Stimulated activated naive CD8-positive, alpha-beta T cell treated with anti-CD3 and anti-CD28 coated beads, Interleukin-15, amount 100 ng/mL, for 72 hours (primary cell): ENCODE measurements at regions not wholly inside any gene's neighbourhood (a gene's known extent, or its start where the extent isn't known, plus 50 kb on each side); places are given as distances from the start of the nearest gene placed in this dataset.
"Not testable (repeated sequence)": the region's sequence is repeated elsewhere in the genome, so short reads cannot be mapped to it uniquely, and the experiment has no call there.

ENCODE experiments used
- ATAC-seq: fragments of 150-1000 bp; cut with Tn5 transposase; 2 replicates; pipeline ENCODE4 v1.10.0; 2021; ENCODE audit warnings: mild to moderate bottlenecking, moderate library complexity
- DNase-seq, 2 donors: peaks; one replicate each; pipeline ENCODE4 v3.0.0; 2021 to 2022
- H3K27ac Mint-ChIP-seq, 2 donors: one replicate each; pipeline ENCODE4 v1.8.0; 2022; ENCODE audit warnings: mild to moderate bottlenecking in 2 of 2, mixed read lengths in 2 of 2, moderate library complexity in 2 of 2
- H3K27me3 Mint-ChIP-seq: one replicate; pipeline ENCODE4 v1.8.0; 2022; ENCODE audit warnings: mixed read lengths
- H3K4me1 Mint-ChIP-seq: one replicate; pipeline ENCODE4 v1.8.0; 2022; ENCODE audit warnings: mild to moderate bottlenecking, mixed read lengths
- H3K4me3 Mint-ChIP-seq, 2 donors: one replicate each; pipeline ENCODE4 v1.8.0; 2022; ENCODE audit warnings: mild to moderate bottlenecking in 2 of 2, mixed read lengths in 2 of 2, moderate library complexity in 1 of 2
- H3K9me3 Mint-ChIP-seq, 2 donors: one replicate each; pipeline ENCODE4 v1.8.0; 2022; ENCODE audit warnings: mixed read lengths in 2 of 2

DNA sequence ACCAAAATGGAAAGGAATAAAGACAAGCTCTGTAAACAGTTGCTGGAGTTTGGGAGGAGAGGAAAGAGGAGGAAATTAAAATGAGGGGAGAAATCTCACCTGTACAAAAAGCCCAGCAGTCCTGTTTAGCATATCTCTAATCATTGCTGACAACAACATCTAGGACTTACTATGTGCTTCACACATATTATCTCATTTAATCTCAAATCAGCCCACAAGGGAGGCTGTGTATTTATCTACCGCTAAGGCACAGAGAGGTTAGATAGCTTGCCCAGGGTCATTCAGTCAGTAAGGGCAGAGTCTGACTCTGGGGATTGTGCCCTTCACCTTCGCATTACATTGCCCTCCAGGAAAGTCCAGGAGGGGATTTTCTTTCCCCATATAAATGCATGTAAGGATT, 233.3 kb downstream of the DLEU7 start:
- Mint-ChIP-seq H3K27me3 (peaks cover 33% of the 10 kb centered on the region), H3K4me1 (peaks cover 18% of the 10 kb centered on the region), H3K27ac (no peak overlapping the region), H3K9me3 (no peaks in the 10 kb centered on the region), H3K4me3 (no peak overlapping the region)
- ATAC-seq (no peak), DNase-seq (no peak)

DNA sequence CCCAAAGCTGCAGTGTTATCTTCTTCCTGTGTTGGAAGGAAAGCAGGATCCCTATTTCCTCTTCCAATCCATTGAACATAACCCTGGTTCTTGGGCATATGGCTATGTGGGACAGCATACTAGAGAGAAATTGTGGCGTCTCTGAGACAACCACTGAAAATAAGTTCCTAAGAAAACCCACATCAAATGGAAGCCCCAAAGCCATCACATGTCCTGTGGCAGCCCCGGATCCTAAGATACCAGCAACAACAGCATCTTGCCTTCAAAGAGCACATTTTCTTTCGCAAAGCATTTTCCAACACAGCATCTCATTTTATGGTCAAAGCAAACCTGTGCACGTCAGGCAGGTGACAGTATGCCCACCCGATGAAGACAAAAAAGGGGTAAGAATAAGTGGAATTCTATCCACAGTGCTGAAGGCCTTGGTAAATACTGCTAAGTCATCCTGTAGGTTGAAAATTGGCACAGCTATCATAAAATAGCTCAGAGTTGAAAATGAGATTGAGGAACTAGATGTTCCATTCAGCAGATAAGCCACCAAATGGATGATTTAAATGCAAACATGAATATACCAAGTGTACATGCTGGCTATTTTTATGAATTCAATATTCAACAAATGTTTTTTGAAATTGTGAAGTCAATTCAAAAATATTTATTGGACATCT, 232.2 kb downstream of the DLEU7 start:
- Mint-ChIP-seq H3K4me1 (peaks cover 18% of the 10 kb centered on the region), H3K27ac (no peak overlapping the region), H3K27me3 (peaks cover 33% of the 10 kb centered on the region), H3K9me3 (no peaks in the 10 kb centered on the region), H3K4me3 (no peak overlapping the region)
- DNase-seq (no peak), ATAC-seq (peak; percentile 43)

DNA sequence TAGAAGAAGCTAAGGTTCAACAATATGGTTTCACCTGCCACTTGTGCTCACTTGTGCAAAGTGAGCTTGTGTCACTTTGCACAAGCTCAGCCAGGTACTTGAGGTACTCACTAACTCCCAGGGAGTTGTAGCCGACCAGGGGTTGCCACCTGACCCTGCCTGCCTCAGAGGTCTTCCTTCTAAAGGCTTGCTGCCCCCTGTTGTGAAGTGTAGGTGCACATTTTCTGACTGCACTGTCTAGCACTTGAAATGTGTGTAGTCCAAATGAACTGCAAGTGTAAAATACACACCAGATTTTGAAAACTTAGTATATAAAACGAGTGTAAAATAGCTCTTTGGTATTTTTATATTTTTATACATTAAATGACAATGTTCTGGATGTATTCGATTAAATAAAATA, 230.8 kb downstream of the DLEU7 start:
- peaks cover 33% of the 10 kb centered on the region for H3K27me3 Mint-ChIP-seq
- no peak overlapping the region for H3K27ac Mint-ChIP-seq
- DNase-seq (no peak), ATAC-seq (no peak)
- H3K4me1 Mint-ChIP-seq, result peaks cover 25% of the 10 kb centered on the region
- no peak overlapping the region for H3K4me3 Mint-ChIP-seq
- H3K9me3 Mint-ChIP-seq, result no peaks in the 10 kb centered on the region

DNA sequence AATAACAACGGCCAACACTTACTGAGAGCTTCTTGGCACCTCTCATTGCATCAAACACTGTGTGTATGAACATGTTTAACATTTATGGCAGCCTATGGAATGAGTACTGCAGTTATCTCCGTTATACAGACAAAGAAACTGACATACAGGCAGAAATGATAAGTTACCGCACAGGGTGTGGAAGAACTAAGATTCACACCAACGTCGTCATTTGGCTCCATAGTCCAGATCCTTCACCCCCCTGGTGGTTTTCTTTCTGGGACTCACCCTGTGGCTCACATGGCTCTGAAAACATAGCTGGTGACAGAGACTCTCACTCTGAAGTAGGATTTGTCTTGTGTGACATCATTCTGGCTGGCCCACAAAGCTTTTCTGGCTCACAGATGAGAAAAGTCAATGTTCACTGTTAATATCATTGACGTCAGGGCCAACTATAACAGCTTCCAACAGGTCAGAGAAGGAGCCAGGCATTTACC, 230.1 kb downstream of the DLEU7 start:
- DNase-seq (no peak), ATAC-seq (no peak)
- Mint-ChIP-seq H3K4me1 (peaks cover 25% of the 10 kb centered on the region), H3K9me3 (no peaks in the 10 kb centered on the region), H3K27me3 (peaks cover 29% of the 10 kb centered on the region), H3K27ac (no peak overlapping the region), H3K4me3 (no peak overlapping the region)

DNA sequence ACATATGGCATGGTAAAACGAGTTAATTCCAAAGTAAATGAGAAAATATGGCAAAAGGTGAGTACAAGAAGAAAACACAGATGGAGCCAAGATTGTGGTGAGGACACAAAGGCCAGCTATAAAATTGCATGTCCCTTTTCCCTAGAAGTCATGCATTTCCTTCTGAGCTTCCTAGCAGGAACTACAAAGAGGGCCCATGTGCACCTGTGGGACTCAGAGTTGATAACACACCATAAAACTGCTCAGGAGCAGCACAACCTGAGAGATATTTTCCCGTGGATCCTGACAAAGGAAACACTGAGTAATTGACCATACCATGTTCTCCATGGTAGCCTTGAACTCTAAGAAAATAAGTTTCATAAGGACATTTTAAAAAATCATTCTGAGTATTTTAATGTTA, 228.3 kb downstream of the DLEU7 start:
- Mint-ChIP-seq H3K27me3 (peaks cover 11% of the 10 kb centered on the region), H3K27ac (no peak overlapping the region), H3K9me3 (no peaks in the 10 kb centered on the region), H3K4me3 (no peak overlapping the region), H3K4me1 (peaks cover 25% of the 10 kb centered on the region)
- ATAC-seq (no peak), DNase-seq (no peak)

DNA sequence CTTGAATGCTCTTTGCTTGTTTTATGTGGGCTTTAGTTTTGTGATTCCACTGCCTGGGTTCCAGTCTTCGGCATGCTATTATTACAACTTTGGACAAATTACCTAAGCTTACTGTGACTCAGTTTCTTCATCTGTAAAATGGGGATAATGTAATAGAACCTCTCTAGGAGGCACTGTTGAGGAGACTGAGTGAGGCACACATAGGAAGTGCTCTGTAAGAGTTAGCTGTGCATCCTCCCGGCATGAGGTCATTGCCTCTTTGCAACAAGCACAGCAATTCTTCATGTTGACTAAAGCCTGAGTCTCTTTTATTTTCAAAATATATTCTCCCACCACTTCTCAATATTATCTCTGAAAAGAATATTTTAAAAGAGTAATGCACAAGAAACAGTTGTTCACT, 227.4 kb downstream of the DLEU7 start:
- Mint-ChIP-seq H3K4me3 (no peak overlapping the region), H3K9me3 (no peaks in the 10 kb centered on the region), H3K27ac (no peak overlapping the region), H3K27me3 (peaks cover 9% of the 10 kb centered on the region), H3K4me1 (peaks cover 21% of the 10 kb centered on the region)
- DNase-seq (no peak), ATAC-seq (no peak)

DNA sequence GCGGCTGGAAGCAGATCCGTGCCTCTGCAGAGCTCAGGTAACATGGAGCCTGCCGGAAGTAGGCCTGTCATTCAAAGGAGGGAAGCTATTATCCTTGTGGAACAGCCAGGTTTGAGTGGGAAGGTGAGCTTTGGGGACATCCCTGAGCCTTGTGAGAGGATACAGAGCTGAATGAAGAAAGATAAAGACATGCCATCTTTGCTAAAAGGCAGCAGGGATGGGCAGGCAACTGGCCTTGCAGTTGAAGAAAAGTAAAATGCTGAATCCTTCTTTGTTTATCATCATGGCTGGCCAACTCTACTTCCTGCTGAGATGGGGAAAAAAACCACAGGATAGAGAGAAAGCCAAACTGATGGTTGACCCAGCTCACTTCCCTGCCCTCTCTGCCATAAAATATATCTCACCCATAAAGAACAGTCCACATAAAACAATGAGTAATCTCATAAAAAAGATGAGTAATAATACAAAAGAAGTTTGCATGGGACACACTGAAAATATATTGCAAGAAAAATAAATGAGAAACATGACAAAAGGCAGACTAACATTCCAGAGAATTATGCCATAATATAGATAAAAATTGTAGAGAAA, 226.3 kb downstream of the DLEU7 start:
- no peak for ATAC-seq
- no peak for DNase-seq

DNA sequence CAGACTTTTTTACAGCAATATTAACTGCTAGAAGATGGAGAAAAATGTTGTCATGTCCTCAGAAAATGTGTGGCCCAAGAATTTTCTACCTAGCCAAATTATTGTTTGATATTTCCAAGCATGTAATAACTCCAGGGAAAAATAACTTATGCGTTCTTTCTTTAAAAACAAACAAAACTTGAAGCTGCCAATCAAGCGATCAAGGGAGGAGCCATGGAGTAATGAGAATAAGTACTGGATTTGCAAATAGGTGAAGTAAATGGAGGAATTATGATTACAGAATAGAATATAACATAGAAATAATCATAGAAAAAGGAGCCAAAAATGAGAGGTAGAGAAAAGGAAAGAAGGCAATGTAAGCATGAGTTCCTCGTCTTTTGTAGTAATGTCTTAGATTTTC, 225.3 kb downstream of the DLEU7 start:
- H3K9me3 Mint-ChIP-seq, result no peaks in the 10 kb centered on the region
- ATAC-seq (no peak), DNase-seq (no peak)
- H3K27ac Mint-ChIP-seq, result no peak overlapping the region
- H3K4me3 Mint-ChIP-seq, result no peak overlapping the region
- H3K27me3 Mint-ChIP-seq, result peaks cover 15% of the 10 kb centered on the region
- peaks cover 7% of the 10 kb centered on the region for H3K4me1 Mint-ChIP-seq

More for the DNA sequence above, 226.3 kb downstream of the DLEU7 start:
- H3K27me3 Mint-ChIP-seq, result peaks cover 12% of the 10 kb centered on the region
- H3K4me1 Mint-ChIP-seq, result peaks cover 10% of the 10 kb centered on the region
- H3K4me3 Mint-ChIP-seq, result no peak overlapping the region
- H3K9me3 Mint-ChIP-seq, result no peaks in the 10 kb centered on the region
- no peak overlapping the region for H3K27ac Mint-ChIP-seq

DNA sequence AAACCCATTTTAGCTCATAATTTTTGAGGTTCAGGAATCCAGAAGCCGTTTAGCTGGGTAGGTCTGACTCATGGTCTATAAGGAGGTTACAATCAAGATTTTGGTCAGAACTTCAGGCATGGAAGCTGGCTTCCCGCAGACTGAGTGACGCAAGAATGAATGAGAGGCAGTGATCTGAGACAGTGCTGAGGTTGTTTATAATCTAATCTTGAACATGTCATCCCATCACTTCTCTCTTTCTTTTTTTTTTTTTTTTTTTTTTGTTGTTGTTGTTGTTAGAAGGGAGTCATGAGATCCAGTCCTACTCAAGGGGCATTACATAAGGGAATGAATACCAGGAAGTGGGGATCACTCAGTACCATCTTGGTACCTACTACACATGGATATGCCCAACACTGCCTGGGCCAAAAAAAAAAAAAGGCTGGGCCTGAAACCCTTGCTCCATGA, 217.4 kb downstream of the DLEU7 start:
- Mint-ChIP-seq H3K4me3 (no peak overlapping the region), H3K4me1 (no peaks in the 10 kb centered on the region), H3K27ac (no peak overlapping the region), H3K9me3 (no peaks in the 10 kb centered on the region), H3K27me3 (peaks cover 15% of the 10 kb centered on the region)
- ATAC-seq (no peak), DNase-seq (no peak)

DNA sequence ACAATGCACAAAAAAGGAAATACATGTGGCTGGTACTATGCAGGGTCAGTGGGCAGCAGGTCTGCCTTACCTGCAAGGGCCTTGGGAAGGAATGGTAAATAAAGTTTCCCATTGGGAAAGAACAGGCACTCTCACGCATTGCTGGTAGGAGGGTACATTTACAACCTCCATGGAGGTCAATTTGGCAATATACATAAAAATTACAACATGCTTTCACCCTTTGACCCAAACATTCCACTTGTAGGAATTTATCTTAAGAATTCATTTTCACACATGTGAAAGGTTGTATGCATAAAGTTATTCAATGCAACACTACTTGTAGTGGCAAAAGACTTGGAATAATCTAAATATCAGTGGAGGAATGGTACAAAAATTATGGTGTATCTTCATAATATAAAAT, 216.4 kb downstream of the DLEU7 start:
- ATAC-seq (no peak), DNase-seq (no peak)
- no peaks in the 10 kb centered on the region for H3K9me3 Mint-ChIP-seq
- no peak overlapping the region for H3K4me3 Mint-ChIP-seq
- H3K27ac Mint-ChIP-seq, result no peak overlapping the region
- no peaks in the 10 kb centered on the region for H3K4me1 Mint-ChIP-seq
- peaks cover 7% of the 10 kb centered on the region for H3K27me3 Mint-ChIP-seq

DNA sequence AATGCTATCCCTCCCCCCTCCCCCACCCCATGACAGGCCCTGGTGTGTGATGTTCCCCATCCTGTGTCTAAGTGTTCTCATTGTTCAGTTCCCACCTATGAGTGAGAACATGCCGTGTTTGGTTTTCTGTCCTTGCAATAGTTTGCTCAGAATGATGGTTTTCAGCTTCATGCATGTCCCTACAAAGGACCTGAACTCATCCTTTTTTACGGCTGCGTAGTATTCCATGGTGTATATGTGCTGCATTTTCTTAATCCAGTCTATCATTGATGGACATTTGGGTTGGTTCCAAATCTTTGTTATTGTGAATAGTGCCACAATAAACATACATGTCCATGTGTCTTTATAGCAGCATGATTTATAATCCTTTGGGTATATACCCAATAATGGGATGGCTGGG, 215.0 kb downstream of the DLEU7 start:
- H3K27ac Mint-ChIP-seq, ATAC-seq, H3K4me3 Mint-ChIP-seq, H3K9me3 Mint-ChIP-seq, DNase-seq, H3K4me1 Mint-ChIP-seq, H3K27me3 Mint-ChIP-seq: not testable (repeated sequence)

DNA sequence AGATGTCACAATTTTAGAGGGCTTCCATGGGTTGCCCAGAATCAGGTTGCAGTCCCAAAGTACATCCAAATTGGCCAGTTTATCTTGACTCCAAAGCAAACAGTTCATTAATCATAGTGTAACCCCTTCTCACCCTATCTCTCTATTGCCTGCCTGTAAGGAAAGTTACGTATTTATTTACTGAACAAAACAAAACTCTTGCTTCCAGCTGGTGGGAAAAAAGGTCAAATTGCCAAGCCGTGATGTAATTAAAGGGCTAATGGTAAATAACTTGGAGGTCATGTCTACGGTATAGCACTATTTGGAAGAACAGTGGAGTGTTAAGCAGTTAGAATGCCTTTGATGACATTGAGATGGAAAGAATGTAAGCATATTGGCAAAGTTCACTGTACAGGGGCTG, 214.0 kb downstream of the DLEU7 start:
- no peaks in the 10 kb centered on the region for H3K4me1 Mint-ChIP-seq
- DNase-seq, result no peak
- H3K27ac Mint-ChIP-seq, result no peak overlapping the region
- H3K27me3 Mint-ChIP-seq, result no peaks in the 10 kb centered on the region
- H3K9me3 Mint-ChIP-seq, result no peaks in the 10 kb centered on the region
- ATAC-seq, result no peak
- H3K4me3 Mint-ChIP-seq, result no peak overlapping the region

DNA sequence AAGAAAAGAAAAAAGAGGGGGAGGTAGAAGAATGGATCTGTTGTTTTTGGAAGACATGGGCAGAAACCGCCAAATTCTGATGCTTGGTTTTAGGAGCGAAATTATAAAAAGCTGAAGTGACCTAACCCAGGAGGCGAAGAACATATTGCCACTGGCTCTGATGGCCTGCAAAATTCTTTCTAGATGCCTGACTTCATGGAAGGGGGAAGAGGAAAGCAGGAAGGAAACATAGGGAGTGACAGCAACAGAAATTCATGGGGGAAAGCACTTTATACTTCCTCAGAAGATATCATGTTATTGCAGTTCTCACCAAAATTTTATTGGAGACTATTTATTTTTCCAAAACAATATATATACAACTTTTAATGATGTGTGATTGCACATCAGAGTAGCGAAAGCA, 213.5 kb downstream of the DLEU7 start:
- Mint-ChIP-seq H3K27ac (no peak overlapping the region), H3K9me3 (no peaks in the 10 kb centered on the region), H3K4me3 (no peak overlapping the region), H3K4me1 (no peaks in the 10 kb centered on the region), H3K27me3 (no peaks in the 10 kb centered on the region)
- no peak for ATAC-seq
- DNase-seq, result no peak

DNA sequence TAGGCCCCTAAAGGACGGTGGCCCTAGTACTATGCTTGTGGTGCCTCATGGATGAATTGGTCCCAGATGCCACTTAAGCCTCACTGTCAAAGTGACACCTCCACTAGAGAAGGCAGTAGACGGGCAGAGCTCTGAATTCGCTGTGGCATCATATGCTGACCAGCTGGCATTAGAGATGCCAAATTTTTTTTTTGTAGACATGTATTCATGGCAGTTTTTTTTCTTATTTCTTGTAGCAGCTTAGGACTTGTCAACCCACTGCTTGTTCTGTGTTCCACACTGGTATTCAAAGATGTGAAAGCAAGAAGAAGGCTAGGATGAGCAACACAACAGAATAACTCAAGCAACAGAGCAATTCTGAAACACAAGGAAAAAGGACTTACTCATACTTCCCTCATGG, 212.5 kb downstream of the DLEU7 start:
- no peaks in the 10 kb centered on the region for H3K27me3 Mint-ChIP-seq
- H3K9me3 Mint-ChIP-seq, result no peaks in the 10 kb centered on the region
- ATAC-seq (no peak), DNase-seq (no peak)
- peak overlapping the region in 1 of 2 donors; percentile 19 for H3K27ac Mint-ChIP-seq
- H3K4me3 Mint-ChIP-seq, result no peak overlapping the region
- H3K4me1 Mint-ChIP-seq, result peaks cover 6% of the 10 kb centered on the region

DNA sequence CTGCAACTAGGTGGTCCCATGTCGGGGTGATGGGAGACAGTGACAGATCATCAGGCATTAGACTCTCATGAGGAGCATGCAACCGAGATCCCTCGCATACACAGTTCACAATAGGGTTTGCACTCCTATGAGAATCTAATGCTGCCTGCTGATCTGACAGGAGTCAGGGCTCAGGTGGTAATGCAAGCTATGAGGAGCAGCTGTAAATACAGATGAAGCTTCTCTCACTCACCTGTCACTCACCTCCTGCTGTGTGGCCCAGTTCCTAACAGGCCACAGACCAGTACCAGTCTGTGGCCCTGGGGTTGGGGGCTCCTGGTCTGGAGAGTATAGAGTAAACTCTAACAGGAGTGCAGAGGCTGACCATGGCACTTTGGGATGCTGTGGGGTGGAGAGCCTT, 209.2 kb downstream of the DLEU7 start:
- no peak overlapping the region for H3K27ac Mint-ChIP-seq
- DNase-seq, result no peak
- peaks cover 6% of the 10 kb centered on the region for H3K4me1 Mint-ChIP-seq

DNA sequence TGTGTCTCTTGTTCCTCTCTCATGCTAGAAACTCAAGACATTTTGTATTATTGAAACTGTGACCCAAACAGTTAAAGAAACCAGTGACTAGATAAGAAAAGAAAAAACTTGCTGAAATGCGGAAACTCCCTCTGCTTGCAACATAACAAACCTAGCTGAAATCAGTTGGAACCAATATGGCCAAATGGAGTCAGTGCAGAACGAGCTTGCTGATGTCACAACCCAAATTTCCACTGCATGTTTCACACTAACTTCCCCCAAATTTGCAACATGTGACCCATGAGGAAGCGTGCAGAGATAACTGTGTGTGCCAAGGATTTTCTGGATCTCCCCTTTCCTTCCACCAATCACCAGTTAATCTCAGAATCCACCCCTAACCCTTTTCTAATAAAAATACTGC, 208.0 kb downstream of the DLEU7 start:
- ATAC-seq (no peak), DNase-seq (no peak)
- Mint-ChIP-seq H3K4me3 (no peak overlapping the region), H3K4me1 (peaks cover 6% of the 10 kb centered on the region), H3K9me3 (no peaks in the 10 kb centered on the region), H3K27me3 (no peaks in the 10 kb centered on the region), H3K27ac (peak overlapping the region in 1 of 2 donors; percentile 40)

More for the DNA sequence above, 209.2 kb downstream of the DLEU7 start:
- H3K27me3 Mint-ChIP-seq, result no peaks in the 10 kb centered on the region
- H3K4me3 Mint-ChIP-seq, result no peak overlapping the region
- ATAC-seq, result no peak
- H3K9me3 Mint-ChIP-seq, result no peaks in the 10 kb centered on the region
